ENCODE measurements at regions not wholly inside any gene's neighbourhood (a gene's known extent, or its start where the extent isn't known, plus 50 kb on each side); places are given as distances from the start of the nearest gene placed in this dataset.

DNA sequence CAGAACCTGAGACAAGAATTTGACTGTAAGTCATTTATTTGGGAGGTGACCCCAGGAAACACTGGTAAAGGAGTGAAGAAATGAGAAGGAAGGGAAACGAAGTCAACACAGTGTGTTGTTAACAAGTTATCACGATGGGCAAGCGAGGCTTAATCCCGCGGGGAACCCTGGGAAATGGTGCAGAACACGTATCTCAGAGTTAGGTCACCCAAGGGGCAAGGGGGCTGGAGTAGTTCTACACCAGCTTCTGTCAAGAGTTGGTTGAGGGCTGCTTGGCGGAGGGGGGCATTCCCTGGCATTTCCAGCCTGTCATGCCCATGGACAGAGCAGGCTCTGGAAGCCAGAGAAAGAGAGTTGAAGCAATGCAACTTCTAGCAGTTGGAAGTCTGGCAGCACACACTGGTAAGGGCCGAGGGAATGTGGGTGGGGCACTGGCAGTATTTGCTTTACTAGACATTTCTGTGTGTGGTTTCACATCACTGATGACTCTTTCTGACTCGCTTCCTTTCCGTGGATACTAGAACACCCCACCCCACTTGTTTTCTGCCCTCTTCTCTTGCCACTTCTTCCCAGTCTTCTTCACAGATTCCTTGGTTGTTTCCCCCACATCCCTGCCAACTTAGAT lies 52.2 kb upstream of the ADGRG2 start:
- TF ChIP-seq, protein P1, sequence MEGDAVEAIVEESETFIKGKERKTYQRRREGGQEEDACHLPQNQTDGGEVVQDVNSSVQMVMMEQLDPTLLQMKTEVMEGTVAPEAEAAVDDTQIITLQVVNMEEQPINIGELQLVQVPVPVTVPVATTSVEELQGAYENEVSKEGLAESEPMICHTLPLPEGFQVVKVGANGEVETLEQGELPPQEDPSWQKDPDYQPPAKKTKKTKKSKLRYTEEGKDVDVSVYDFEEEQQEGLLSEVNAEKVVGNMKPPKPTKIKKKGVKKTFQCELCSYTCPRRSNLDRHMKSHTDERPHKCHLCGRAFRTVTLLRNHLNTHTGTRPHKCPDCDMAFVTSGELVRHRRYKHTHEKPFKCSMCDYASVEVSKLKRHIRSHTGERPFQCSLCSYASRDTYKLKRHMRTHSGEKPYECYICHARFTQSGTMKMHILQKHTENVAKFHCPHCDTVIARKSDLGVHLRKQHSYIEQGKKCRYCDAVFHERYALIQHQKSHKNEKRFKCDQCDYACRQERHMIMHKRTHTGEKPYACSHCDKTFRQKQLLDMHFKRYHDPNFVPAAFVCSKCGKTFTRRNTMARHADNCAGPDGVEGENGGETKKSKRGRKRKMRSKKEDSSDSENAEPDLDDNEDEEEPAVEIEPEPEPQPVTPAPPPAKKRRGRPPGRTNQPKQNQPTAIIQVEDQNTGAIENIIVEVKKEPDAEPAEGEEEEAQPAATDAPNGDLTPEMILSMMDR (conservative IDR thresholded peaks at IDR 0.05; ENCODE audit: low read depth in 2 of 2) = no peak
- TF ChIP-seq CREB1 (CRISPR knock-in tag; IDR thresholded peaks at IDR 0.05; ENCODE audit: low read depth) (no peak), EZH2 (IDR thresholded peaks at IDR 0.05; ENCODE audit: low read depth, unreplicated experiment) (no peak), NANOG (IDR thresholded peaks at IDR 0.05; ENCODE audit: borderline replicate concordance) (no peak), EZH2phosphoT487 (IDR thresholded peaks at IDR 0.05; ENCODE audit: unreplicated experiment) (no peak), POLR2AphosphoS5 (IDR thresholded peaks at IDR 0.05; ENCODE audit: low read depth) (no peak)
- TF ChIP-seq, protein P2, sequence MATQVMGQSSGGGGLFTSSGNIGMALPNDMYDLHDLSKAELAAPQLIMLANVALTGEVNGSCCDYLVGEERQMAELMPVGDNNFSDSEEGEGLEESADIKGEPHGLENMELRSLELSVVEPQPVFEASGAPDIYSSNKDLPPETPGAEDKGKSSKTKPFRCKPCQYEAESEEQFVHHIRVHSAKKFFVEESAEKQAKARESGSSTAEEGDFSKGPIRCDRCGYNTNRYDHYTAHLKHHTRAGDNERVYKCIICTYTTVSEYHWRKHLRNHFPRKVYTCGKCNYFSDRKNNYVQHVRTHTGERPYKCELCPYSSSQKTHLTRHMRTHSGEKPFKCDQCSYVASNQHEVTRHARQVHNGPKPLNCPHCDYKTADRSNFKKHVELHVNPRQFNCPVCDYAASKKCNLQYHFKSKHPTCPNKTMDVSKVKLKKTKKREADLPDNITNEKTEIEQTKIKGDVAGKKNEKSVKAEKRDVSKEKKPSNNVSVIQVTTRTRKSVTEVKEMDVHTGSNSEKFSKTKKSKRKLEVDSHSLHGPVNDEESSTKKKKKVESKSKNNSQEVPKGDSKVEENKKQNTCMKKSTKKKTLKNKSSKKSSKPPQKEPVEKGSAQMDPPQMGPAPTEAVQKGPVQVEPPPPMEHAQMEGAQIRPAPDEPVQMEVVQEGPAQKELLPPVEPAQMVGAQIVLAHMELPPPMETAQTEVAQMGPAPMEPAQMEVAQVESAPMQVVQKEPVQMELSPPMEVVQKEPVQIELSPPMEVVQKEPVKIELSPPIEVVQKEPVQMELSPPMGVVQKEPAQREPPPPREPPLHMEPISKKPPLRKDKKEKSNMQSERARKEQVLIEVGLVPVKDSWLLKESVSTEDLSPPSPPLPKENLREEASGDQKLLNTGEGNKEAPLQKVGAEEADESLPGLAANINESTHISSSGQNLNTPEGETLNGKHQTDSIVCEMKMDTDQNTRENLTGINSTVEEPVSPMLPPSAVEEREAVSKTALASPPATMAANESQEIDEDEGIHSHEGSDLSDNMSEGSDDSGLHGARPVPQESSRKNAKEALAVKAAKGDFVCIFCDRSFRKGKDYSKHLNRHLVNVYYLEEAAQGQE (IDR thresholded peaks at IDR 0.05; ENCODE audit: unreplicated experiment) = no peak

Data from GM23338 (cell line).